ENCODE measurements at regions not wholly inside any gene's neighbourhood (a gene's known extent, or its start where the extent isn't known, plus 50 kb on each side); places are given as distances from the start of the nearest gene placed in this dataset.

DNA sequence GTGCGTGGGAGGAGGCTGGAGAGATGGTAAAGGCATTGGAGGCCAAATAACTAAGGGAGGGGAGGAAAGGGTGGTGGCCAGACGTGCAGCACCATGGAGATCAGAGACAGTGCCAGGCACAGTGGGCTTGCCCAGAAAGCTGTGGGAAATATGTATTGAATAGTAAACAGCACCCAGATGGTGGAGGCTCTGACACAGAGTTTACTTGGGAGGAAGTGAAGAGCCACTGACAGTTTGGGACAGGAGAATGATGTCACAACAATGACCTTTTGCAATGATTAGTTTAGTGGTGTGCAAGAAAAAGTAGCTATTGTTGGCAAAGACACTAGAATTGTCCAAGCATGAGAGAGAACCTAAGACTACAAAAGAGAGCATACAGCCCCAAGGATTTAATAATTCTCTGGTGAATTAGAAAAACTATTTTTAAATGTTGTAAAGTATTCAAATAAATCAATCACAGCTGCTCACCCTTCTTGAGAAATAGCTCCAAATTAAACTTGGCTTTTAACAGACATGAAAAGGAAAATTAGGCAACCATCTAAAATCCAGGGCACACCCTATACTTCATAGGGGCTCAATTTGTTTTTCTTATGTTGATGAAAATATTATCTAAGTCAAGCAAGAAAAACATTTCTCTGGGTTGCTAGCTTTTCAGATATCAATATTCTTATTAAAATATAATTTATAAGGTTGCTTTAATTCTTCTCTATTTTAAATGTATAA is 458.7 kb upstream of the HNRNPA3 start:
- peaks cover 1% of the 10 kb centered on the region for H3K4me1 Mint-ChIP-seq
- DNase-seq = no peak
- intact Hi-C loops (cut with micrococcal nuclease) = no loop called here
- H3K36me3 Mint-ChIP-seq (ENCODE audit: low read depth) = no peaks in the 10 kb centered on the region
- no peak overlapping the region for H3K4me3 Mint-ChIP-seq
- no peak overlapping the region for H3K27ac Mint-ChIP-seq
- H3K27me3 Mint-ChIP-seq = peaks cover 25% of the 10 kb centered on the region
- H3K9me3 Mint-ChIP-seq = no peaks in the 10 kb centered on the region

DNA sequence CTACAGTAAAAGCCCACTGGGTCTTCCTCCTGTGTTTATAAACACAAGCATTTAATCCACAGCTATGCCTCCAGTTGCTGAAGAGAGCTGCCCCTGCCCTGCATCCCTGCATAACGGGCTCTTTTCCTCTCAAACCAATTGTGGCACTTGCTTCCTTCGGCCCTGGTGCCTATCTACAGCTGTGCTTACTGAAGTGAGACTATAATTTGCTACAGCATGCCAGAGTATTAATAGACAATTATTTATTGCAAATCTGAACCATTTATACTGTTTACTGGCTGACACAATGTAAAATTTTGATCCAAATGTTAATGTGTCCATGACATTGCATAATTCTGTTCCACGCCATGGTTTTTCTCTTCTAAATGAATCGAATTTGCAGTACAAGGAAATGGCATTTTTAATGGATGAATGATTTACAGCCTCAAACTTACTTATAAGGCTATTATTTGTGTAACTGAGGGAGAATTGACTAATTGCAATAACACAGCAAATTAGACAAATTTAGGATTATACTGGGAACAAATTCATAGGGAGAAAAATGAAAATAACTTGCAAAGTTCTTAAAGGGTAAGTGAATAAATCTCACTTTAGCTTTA is 457.0 kb upstream of the HNRNPA3 start:
- intact Hi-C loops (cut with micrococcal nuclease) = no loop called here
- H3K9me3 Mint-ChIP-seq = no peaks in the 10 kb centered on the region

GRCh38 chr2:176758426-176758825 is 454.2 kb upstream of the HNRNPA3 start:
- Mint-ChIP-seq H3K27ac (no peak overlapping the region), H3K4me1 (peaks cover 1% of the 10 kb centered on the region), H3K9me3 (no peaks in the 10 kb centered on the region), H3K27me3 (peaks cover 23% of the 10 kb centered on the region), H3K4me3 (no peak overlapping the region), H3K36me3 (ENCODE audit: low read depth) (no peaks in the 10 kb centered on the region)
- DNase-seq = no peak
- intact Hi-C loops (cut with micrococcal nuclease) = no loop called here

More for the DNA sequence above, 457.0 kb upstream of the HNRNPA3 start:
- no peak for DNase-seq
- no peak overlapping the region for H3K4me3 Mint-ChIP-seq
- H3K27me3 Mint-ChIP-seq = peaks cover 21% of the 10 kb centered on the region
- peaks cover 1% of the 10 kb centered on the region for H3K4me1 Mint-ChIP-seq
- H3K27ac Mint-ChIP-seq = no peak overlapping the region
- no peaks in the 10 kb centered on the region for H3K36me3 Mint-ChIP-seq (ENCODE audit: low read depth)

DNA sequence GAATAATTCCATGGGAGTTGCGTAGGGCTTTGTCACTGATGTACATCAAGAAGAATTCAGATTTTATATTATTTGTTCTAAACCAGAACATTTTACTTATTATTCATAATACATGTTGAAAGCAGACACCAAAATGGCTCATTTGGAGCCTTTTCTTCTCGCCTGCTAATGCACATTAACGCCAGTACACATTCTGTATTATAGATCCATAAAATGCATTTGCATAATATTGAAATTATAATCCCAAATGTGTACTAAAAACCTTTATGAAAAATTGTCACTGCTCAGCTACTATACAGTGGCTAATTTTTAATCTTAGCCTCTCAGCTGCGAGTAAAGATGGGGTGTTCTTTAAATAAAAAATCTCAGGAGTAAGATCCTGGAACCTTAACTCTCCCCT is 452.2 kb upstream of the HNRNPA3 start:
- Mint-ChIP-seq H3K4me3 (no peak overlapping the region), H3K4me1 (no peaks in the 10 kb centered on the region), H3K27ac (no peak overlapping the region), H3K9me3 (no peaks in the 10 kb centered on the region), H3K27me3 (peaks cover 21% of the 10 kb centered on the region), H3K36me3 (ENCODE audit: low read depth) (no peaks in the 10 kb centered on the region)
- intact Hi-C loops (cut with micrococcal nuclease) = no loop called here
- no peak for DNase-seq

DNA sequence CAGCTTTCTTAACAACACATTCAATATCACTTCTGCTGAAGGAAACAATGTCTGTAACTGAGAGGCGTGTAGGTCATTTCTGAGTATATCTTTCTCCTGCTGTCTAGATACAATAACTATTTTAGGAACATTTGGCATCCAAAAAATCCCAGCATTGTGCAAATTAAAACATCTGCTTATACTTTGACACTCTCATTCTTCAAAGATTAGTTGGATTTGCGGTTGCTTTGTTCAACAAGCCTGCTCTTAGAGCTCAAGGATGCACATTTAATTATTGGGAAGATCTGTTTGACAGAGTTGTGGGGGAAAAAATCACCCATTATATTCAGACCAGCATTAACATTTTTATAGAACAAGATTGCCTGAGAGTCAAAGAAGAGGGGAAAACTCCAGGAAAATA is 449.5 kb upstream of the HNRNPA3 start:
- no peak for DNase-seq
- no peaks in the 10 kb centered on the region for H3K4me1 Mint-ChIP-seq
- no peak overlapping the region for H3K27ac Mint-ChIP-seq
- H3K4me3 Mint-ChIP-seq = no peak overlapping the region
- intact Hi-C loops (cut with micrococcal nuclease) = no loop called here
- H3K9me3 Mint-ChIP-seq = no peaks in the 10 kb centered on the region
- no peaks in the 10 kb centered on the region for H3K36me3 Mint-ChIP-seq (ENCODE audit: low read depth)
- H3K27me3 Mint-ChIP-seq = peaks cover 18% of the 10 kb centered on the region

GRCh38 chr2:176763851-176764404 is 448.7 kb upstream of the HNRNPA3 start:
- intact Hi-C loops (cut with micrococcal nuclease) = no loop called here
- H3K27me3 Mint-ChIP-seq = peaks cover 18% of the 10 kb centered on the region
- no peaks in the 10 kb centered on the region for H3K4me1 Mint-ChIP-seq
- H3K9me3 Mint-ChIP-seq = no peaks in the 10 kb centered on the region
- no peak overlapping the region for H3K27ac Mint-ChIP-seq
- H3K4me3 Mint-ChIP-seq = no peak overlapping the region
- no peaks in the 10 kb centered on the region for H3K36me3 Mint-ChIP-seq (ENCODE audit: low read depth)
- DNase-seq = no peak

DNA sequence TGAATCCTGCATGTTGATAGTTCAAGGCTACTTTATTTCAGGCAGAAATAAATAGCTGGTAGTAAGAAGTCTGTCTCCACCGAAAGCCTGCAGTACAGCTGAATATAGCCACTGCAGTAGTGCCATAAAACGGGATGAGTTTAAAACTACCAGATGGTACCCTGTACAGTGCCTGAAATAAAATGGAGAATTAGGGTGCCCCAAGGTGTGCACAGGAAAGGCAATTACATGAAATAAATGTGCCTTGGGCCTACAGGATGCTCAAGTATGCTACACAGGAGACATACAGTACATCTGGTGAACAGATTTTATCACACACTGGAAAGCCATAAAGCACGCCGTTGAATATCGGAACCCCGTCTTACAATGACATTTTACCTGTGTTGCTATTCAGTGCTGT is 447.7 kb upstream of the HNRNPA3 start:
- H3K27ac Mint-ChIP-seq = no peak overlapping the region
- no peaks in the 10 kb centered on the region for H3K4me1 Mint-ChIP-seq
- intact Hi-C loops (cut with micrococcal nuclease) = no loop called here
- no peaks in the 10 kb centered on the region for H3K9me3 Mint-ChIP-seq
- H3K36me3 Mint-ChIP-seq (ENCODE audit: low read depth) = no peaks in the 10 kb centered on the region
- no peak for DNase-seq
- no peak overlapping the region for H3K4me3 Mint-ChIP-seq
- peaks cover 20% of the 10 kb centered on the region for H3K27me3 Mint-ChIP-seq

- Mint-ChIP-seq H3K36me3 (ENCODE audit: low read depth) (no peaks in the 10 kb centered on the region), H3K4me3 (no peak overlapping the region), H3K27me3 (peaks cover 16% of the 10 kb centered on the region), H3K27ac (no peak overlapping the region), H3K9me3 (no peaks in the 10 kb centered on the region), H3K4me1 (no peaks in the 10 kb centered on the region)
- no peak for DNase-seq
- intact Hi-C loops (cut with micrococcal nuclease) = no loop called here
Observed at GRCh38 chr2:176766005-176766404, 446.6 kb upstream of the HNRNPA3 start.

GRCh38 chr2:176768185-176768584 is 444.4 kb upstream of the HNRNPA3 start:
- intact Hi-C loops (cut with micrococcal nuclease) = no loop called here
- Mint-ChIP-seq H3K27ac (no peak overlapping the region), H3K4me1 (no peaks in the 10 kb centered on the region), H3K9me3 (peaks cover 6% of the 10 kb centered on the region), H3K36me3 (ENCODE audit: low read depth) (no peaks in the 10 kb centered on the region), H3K4me3 (no peak overlapping the region), H3K27me3 (peaks cover 14% of the 10 kb centered on the region)
- no peak for DNase-seq

DNA sequence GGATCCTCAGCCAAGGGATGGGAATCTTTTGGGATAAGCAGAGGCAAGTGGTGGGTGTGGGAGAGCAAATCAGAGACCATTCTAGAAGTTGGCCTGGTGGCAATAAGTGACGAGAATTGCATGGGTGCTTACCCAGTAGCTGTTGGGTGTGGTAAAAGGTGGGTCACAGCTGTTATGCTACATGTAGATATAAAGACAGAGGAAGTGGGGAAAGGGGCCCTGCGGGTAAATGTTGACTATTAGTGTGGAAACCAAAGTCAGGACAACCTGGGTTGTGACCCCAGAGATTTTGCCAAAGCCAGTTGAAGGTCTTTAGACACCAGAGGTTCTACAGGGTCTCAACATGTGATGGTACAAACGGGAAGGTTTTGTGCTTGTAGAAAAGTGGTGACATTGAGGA is 443.6 kb upstream of the HNRNPA3 start:
- H3K9me3 Mint-ChIP-seq = peaks cover 12% of the 10 kb centered on the region
- H3K4me1 Mint-ChIP-seq = no peaks in the 10 kb centered on the region
- H3K27ac Mint-ChIP-seq = no peak overlapping the region
- intact Hi-C loops (cut with micrococcal nuclease) = no loop called here
- no peaks in the 10 kb centered on the region for H3K36me3 Mint-ChIP-seq (ENCODE audit: low read depth)
- DNase-seq = no peak
- no peak overlapping the region for H3K4me3 Mint-ChIP-seq
- peaks cover 12% of the 10 kb centered on the region for H3K27me3 Mint-ChIP-seq

GRCh38 chr2:176769499-176770370 is 442.9 kb upstream of the HNRNPA3 start:
- Mint-ChIP-seq H3K27ac (no peak overlapping the region), H3K4me3 (no peak overlapping the region), H3K27me3 (peaks cover 8% of the 10 kb centered on the region), H3K36me3 (ENCODE audit: low read depth) (no peaks in the 10 kb centered on the region), H3K4me1 (no peaks in the 10 kb centered on the region), H3K9me3 (peaks cover 12% of the 10 kb centered on the region)
- no peak for DNase-seq
- intact Hi-C loops (cut with micrococcal nuclease) = no loop called here

- no peaks in the 10 kb centered on the region for H3K4me1 Mint-ChIP-seq
- H3K9me3 Mint-ChIP-seq = peaks cover 14% of the 10 kb centered on the region
- DNase-seq = no peak
- intact Hi-C loops (cut with micrococcal nuclease) = no loop called here
- H3K36me3 Mint-ChIP-seq (ENCODE audit: low read depth) = no peaks in the 10 kb centered on the region
- H3K4me3 Mint-ChIP-seq = no peak overlapping the region
- no peak overlapping the region for H3K27ac Mint-ChIP-seq
- peaks cover 3% of the 10 kb centered on the region for H3K27me3 Mint-ChIP-seq
Observed at GRCh38 chr2:176772816-176773215, 439.8 kb upstream of the HNRNPA3 start.

- Mint-ChIP-seq H3K27ac (no peak overlapping the region), H3K36me3 (ENCODE audit: low read depth) (no peaks in the 10 kb centered on the region), H3K4me1 (no peaks in the 10 kb centered on the region), H3K9me3 (peaks cover 14% of the 10 kb centered on the region), H3K4me3 (no peak overlapping the region), H3K27me3 (no peaks in the 10 kb centered on the region)
- intact Hi-C loops (cut with micrococcal nuclease) = no loop called here
- DNase-seq = no peak
Observed at GRCh38 chr2:176774766-176775451, 437.7 kb upstream of the HNRNPA3 start.

Data from activated CD4-positive, alpha-beta T cell treated with anti-CD3 and anti-CD28 coated beads, Interleukin-2, amount 10 ng/mL, durations not matched to agents 24 days and 14 days (primary cell).